ENCODE measurements at regions not wholly inside any gene's neighbourhood (a gene's known extent, or its start where the extent isn't known, plus 50 kb on each side); places are given as distances from the start of the nearest gene placed in this dataset.

DNA sequence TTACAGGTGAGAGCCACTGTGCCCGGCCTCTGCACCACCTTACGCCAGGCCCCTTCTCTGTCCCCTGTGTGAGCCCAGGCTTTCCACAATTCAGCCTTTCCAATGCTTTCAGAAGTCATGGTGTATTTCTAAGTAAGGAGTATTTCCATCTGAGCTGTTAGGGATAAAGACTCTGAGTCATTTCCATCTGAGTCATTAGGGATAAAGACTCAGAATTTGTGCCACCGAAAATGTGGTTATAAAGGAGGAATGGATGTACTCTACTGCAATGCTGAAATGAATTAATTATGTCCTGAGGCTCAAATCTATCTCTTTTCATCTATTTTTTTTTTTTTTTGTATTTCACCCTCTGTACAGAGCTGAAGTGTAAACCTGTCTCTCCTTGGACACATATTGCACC, 84.0 kb downstream of the GATA3 start:
- TF ChIP-seq REST (IDR thresholded peaks at IDR 0.05; ENCODE audit: low read depth) = no peak
- TF ChIP-seq CREB1 (IDR thresholded peaks at IDR 0.05; ENCODE audit: low read depth) = no peak
- no peak for TF ChIP-seq NFIC (IDR thresholded peaks at IDR 0.05)
- no peak for TF ChIP-seq MAX (IDR thresholded peaks at IDR 0.05)
- no peak for TF ChIP-seq YY1 (IDR thresholded peaks at IDR 0.05; ENCODE audit: low read depth)
- TF ChIP-seq EP300 (IDR thresholded peaks at IDR 0.05; ENCODE audit: borderline replicate concordance) = no peak
- TF ChIP-seq ZBTB7A (IDR thresholded peaks at IDR 0.05; ENCODE audit: low read depth) = no peak
- no peak for TF ChIP-seq EGR1 (IDR thresholded peaks at IDR 0.05)
- no peak for TF ChIP-seq RAD21 (IDR thresholded peaks at IDR 0.05; ENCODE audit: low read depth)
- TF ChIP-seq FOXM1 (IDR thresholded peaks at IDR 0.05; ENCODE audit: borderline replicate concordance, low read depth) = no peak
- TF ChIP-seq TAF1 (IDR thresholded peaks at IDR 0.05; ENCODE audit: low read depth) = no peak
- no peak for TF ChIP-seq CEBPB (IDR thresholded peaks at IDR 0.05)
- TF ChIP-seq TEAD4 (IDR thresholded peaks at IDR 0.05) = no peak
